AG04449 (cell line): ENCODE measurements at regions not wholly inside any gene's neighbourhood (a gene's known extent, or its start where the extent isn't known, plus 50 kb on each side); places are given as distances from the start of the nearest gene placed in this dataset.

Source experiments
- CTCF ChIA-PET: fragments of 350-600 bp; formaldehyde crosslinking; extraction: SDS; loops from one replicate; lab custom pipeline; 2021; ENCODE audit warnings: antibody characterized with exemption; lab: Yijun Ruan, JAX
- POLR2A ChIA-PET: fragments of 400-600, 350-600 bp; formaldehyde crosslinking; extraction: SDS; loops from one replicate; lab custom pipeline; 2020; ENCODE audit warnings: antibody characterized with exemption, inconsistent platforms; lab: Yijun Ruan, JAX
- DNase-seq: peaks from one replicate; pipeline ENCODE4 v3.0.0-alpha.2; 2010; ENCODE audit warnings: low read depth, low spot score
- H3K4me3 ChIP-seq: 2 replicates; pipeline ENCODE4 v1.5.1; 2011; ENCODE audit warnings: low read depth, mild to moderate bottlenecking, control low read depth, low read length
- CTCF ChIP-seq: IDR thresholded peaks from one replicate; pipeline ENCODE4 v1.5.1; 2011; ENCODE audit warnings: mild to moderate bottlenecking, moderate library complexity, low read length, control low read depth, inconsistent platforms; ENCODE audit not compliant: insufficient read depth; ENCODE audit errors: missing control alignments

GRCh38 chr9:29126783-29127182 lies 1553.5 kb upstream of the C9orf72 start:
- ChIA-PET POLR2A (no interaction called here), CTCF (no interaction called here)
- no peak for TF ChIP-seq CTCF
- no peak for DNase-seq
- H3K4me3 ChIP-seq: no peak overlapping the region

GRCh38 chr9:29129763-29130162 lies 1556.5 kb upstream of the C9orf72 start:
- H3K4me3 ChIP-seq: no peak overlapping the region
- ChIA-PET CTCF (no interaction called here), POLR2A (no interaction called here)
- TF ChIP-seq CTCF: no peak
- no peak for DNase-seq

GRCh38 chr9:29144476-29144875 lies 1571.2 kb upstream of the C9orf72 start:
- H3K4me3 ChIP-seq: no peak overlapping the region
- CTCF ChIA-PET: no interaction called here
- no peak for DNase-seq
- TF ChIP-seq CTCF: no peak
- POLR2A ChIA-PET: no interaction called here

GRCh38 chr9:29150606-29151005 lies 1577.3 kb upstream of the C9orf72 start:
- DNase-seq: no peak
- ChIA-PET POLR2A (no interaction called here), CTCF (no interaction called here)
- H3K4me3 ChIP-seq: no peak overlapping the region
- TF ChIP-seq CTCF: no peak

- ChIA-PET CTCF (no interaction called here), POLR2A (no interaction called here)
- TF ChIP-seq CTCF: no peak
- H3K4me3 ChIP-seq: no peak overlapping the region
- no peak for DNase-seq
Observed at GRCh38 chr9:29160763-29161353, 1587.6 kb upstream of the C9orf72 start.

- DNase-seq: no peak
- no peak for TF ChIP-seq CTCF
- no peak overlapping the region for H3K4me3 ChIP-seq
- POLR2A ChIA-PET: no interaction called here
- CTCF ChIA-PET: no interaction called here
Observed at GRCh38 chr9:29174136-29174535, 1600.9 kb upstream of the C9orf72 start.
